NCI-H524 treated with DMSO at 0.1 percent for 48 hours (cell line): ENCODE measurements at regions not wholly inside any gene's neighbourhood (a gene's known extent, or its start where the extent isn't known, plus 50 kb on each side); places are given as distances from the start of the nearest gene placed in this dataset.

ENCODE experiments used
- DNase-seq: peaks from one replicate; lab custom pipeline; 2025; lab: John Stamatoyannopoulos, UW

GRCh38 chr3:44021651-44022594 lies 219.8 kb upstream of the TOPAZ1 start:
- no peak for DNase-seq

- DNase-seq = no peak
Measured at GRCh38 chr3:44023961-44024593, 217.6 kb upstream of the TOPAZ1 start.

- DNase-seq = no peak
Measured at GRCh38 chr3:44026220-44026865, 215.3 kb upstream of the TOPAZ1 start.

GRCh38 chr3:44029100-44029499 lies 212.6 kb upstream of the TOPAZ1 start:
- DNase-seq = no peak

- no peak for DNase-seq
Measured at GRCh38 chr3:44030285-44030684, 211.4 kb upstream of the TOPAZ1 start.

GRCh38 chr3:44030687-44031305 lies 210.9 kb upstream of the TOPAZ1 start:
- no peak for DNase-seq

GRCh38 chr3:44031387-44032380 lies 210.0 kb upstream of the TOPAZ1 start:
- no peak for DNase-seq

- DNase-seq = no peak
Measured at GRCh38 chr3:44032487-44032886, 209.2 kb upstream of the TOPAZ1 start.

- peak; percentile 26 for DNase-seq
Measured at GRCh38 chr3:44033123-44033522, 208.6 kb upstream of the TOPAZ1 start.

- no peak for DNase-seq
Measured at GRCh38 chr3:44036850-44037249, 204.8 kb upstream of the TOPAZ1 start.

GRCh38 chr3:44039006-44039405 lies 202.7 kb upstream of the TOPAZ1 start:
- DNase-seq = no peak

GRCh38 chr3:44041726-44042125 lies 200.0 kb upstream of the TOPAZ1 start:
- DNase-seq = no peak

GRCh38 chr3:44042772-44043171 lies 198.9 kb upstream of the TOPAZ1 start:
- DNase-seq = no peak

- DNase-seq = no peak
Measured at GRCh38 chr3:44045476-44046275, 196.0 kb upstream of the TOPAZ1 start.

- DNase-seq = no peak
Measured at GRCh38 chr3:44047796-44048195, 193.9 kb upstream of the TOPAZ1 start.

- DNase-seq = no peak
Measured at GRCh38 chr3:44048196-44048924, 193.3 kb upstream of the TOPAZ1 start.

- DNase-seq = no peak
Measured at GRCh38 chr3:44048949-44049348, 192.7 kb upstream of the TOPAZ1 start.

- no peak for DNase-seq
Measured at GRCh38 chr3:44050101-44050500, 191.6 kb upstream of the TOPAZ1 start.

- no peak for DNase-seq
Measured at GRCh38 chr3:44050867-44051266, 190.8 kb upstream of the TOPAZ1 start.

- DNase-seq = no peak
Measured at GRCh38 chr3:44055951-44056350, 185.7 kb upstream of the TOPAZ1 start.
